Endothelial cell of umbilical vein (primary cell): ENCODE measurements at regions not wholly inside any gene's neighbourhood (a gene's known extent, or its start where the extent isn't known, plus 50 kb on each side); places are given as distances from the start of the nearest gene placed in this dataset.
"Not testable (repeated sequence)": the region's sequence is repeated elsewhere in the genome, so short reads cannot be mapped to it uniquely, and the experiment has no call there.

ENCODE experiments used
- BruUV-seq: library from RNA; stranded (reverse); fragments of 400-500 nt; replicated peaks from 2 replicates; lab custom pipeline; 2021; lab: Mats Ljungman, UMichigan
- CTCF ChIA-PET: fragments of 300-600, 350-600 bp; sonication (Branson Sonifier 250); formaldehyde crosslinking; loops from one replicate; lab custom pipeline; 2021; ENCODE audit warnings: antibody characterized with exemption, inconsistent platforms; lab: Charles Lee
- POLR2A ChIA-PET: fragments of 300-600, 350-600 bp; sonication (Branson Sonifier 250); formaldehyde crosslinking; loops from one replicate; lab custom pipeline; 2021; ENCODE audit warnings: antibody characterized with exemption, inconsistent platforms; lab: Charles Lee
- DNase-seq: peaks from one replicate; pipeline ENCODE4 v3.0.0-alpha.2; 2011; ENCODE audit warnings: low read depth, low spot score
- FAIRE-seq: peaks from 2 replicates; lab custom pipeline; 2011; peaks lifted over from hg19 to GRCh38; lab: Jason Lieb, UNC
- H2AFZ ChIP-seq: 2 replicates; pipeline ENCODE4 v1.6.0; 2012; ENCODE audit warnings: low read depth, low read length, control low read depth, inconsistent platforms
- H3K27ac ChIP-seq: 2 replicates; pipeline ENCODE4 v1.5.1; 2011; ENCODE audit warnings: low read depth, mild to moderate bottlenecking, control low read depth, low read length, moderate library complexity; ENCODE audit not compliant: insufficient read depth
- H3K27me3 ChIP-seq, 2 experiments: 2 replicates each; pipeline versions ENCODE4 v1.6.0 to v1.6.1; 2011; ENCODE audit warnings: low read length in 2 of 2, mixed read lengths in 1 of 2; ENCODE audit not compliant: control insufficient read depth in 2 of 2, insufficient read depth in 2 of 2
- H3K36me3 ChIP-seq, 2 experiments: 2 replicates in 1 of 2; 3 replicates in 1 of 2; pipeline ENCODE4 v1.5.1; 2011; ENCODE audit warnings: low read length in 2 of 2, mild to moderate bottlenecking in 1 of 2, moderate library complexity in 1 of 2; ENCODE audit not compliant: control insufficient read depth in 2 of 2, insufficient read depth in 2 of 2; ENCODE audit errors: extremely low read depth in 1 of 2
- H3K4me1 ChIP-seq: 3 replicates; pipeline ENCODE4 v1.5.1; 2011; ENCODE audit warnings: mild to moderate bottlenecking, low read length; ENCODE audit not compliant: control insufficient read depth, insufficient read depth; ENCODE audit errors: extremely low read depth
- H3K4me2 ChIP-seq: 2 replicates; pipeline ENCODE4 v1.6.1; 2011; ENCODE audit warnings: low read length, control low read depth, mixed read lengths; ENCODE audit not compliant: insufficient read depth
- H3K4me3 ChIP-seq, 3 experiments: fragments of 200-600 bp in 1 of 3; sonication (generic), shearing (Covaris generic) in 1 of 3; replicated peaks in 1 of 3; 2 replicates each; pipeline ENCODE4 v1.5.1; 2011 to 2016; ENCODE audit warnings: control low read depth in 3 of 3, low read length in 3 of 3, mild to moderate bottlenecking in 2 of 3, inconsistent platforms in 1 of 3, low read depth in 1 of 3, moderate library complexity in 1 of 3; ENCODE audit not compliant: insufficient read depth in 1 of 3
- H3K79me2 ChIP-seq: 2 replicates; pipeline ENCODE4 v1.6.0; 2012; ENCODE audit warnings: low read length, inconsistent platforms; ENCODE audit not compliant: control insufficient read depth, insufficient read depth
- H3K9ac ChIP-seq: replicated peaks from 2 replicates; pipeline ENCODE3; 2011; ENCODE audit warnings: low read length, control low read depth; ENCODE audit not compliant: insufficient read depth; ENCODE audit errors: extremely low read depth
- H3K9me1 ChIP-seq: replicated peaks from 3 replicates; pipeline ENCODE4 v1.6.0; 2011; ENCODE audit warnings: mild to moderate bottlenecking, low read length; ENCODE audit not compliant: control insufficient read depth, insufficient read depth; ENCODE audit errors: extremely low read depth
- H3K9me3 ChIP-seq: replicated peaks from 2 replicates; pipeline ENCODE4 v1.5.1; 2012; ENCODE audit warnings: low read length, inconsistent platforms; ENCODE audit not compliant: control insufficient read depth, insufficient read depth
- H4K20me1 ChIP-seq: replicated peaks from 2 replicates; pipeline ENCODE3; 2011; ENCODE audit warnings: mild to moderate bottlenecking, low read length; ENCODE audit not compliant: control insufficient read depth, insufficient read depth; ENCODE audit errors: extremely low read depth
- EZH2 ChIP-seq: IDR thresholded peaks from 2 replicates; pipeline ENCODE4 v1.6.1; 2012; ENCODE audit warnings: borderline replicate concordance, low read depth, mild to moderate bottlenecking, moderate library complexity, low read length, inconsistent platforms; ENCODE audit not compliant: severe bottlenecking
- FOS ChIP-seq: IDR thresholded peaks from 2 replicates; pipeline ENCODE4 v1.6.1; 2011; ENCODE audit warnings: mild to moderate bottlenecking, low read length, moderate library complexity, borderline replicate concordance; ENCODE audit not compliant: insufficient read depth
- GATA2 ChIP-seq: IDR thresholded peaks from 2 replicates; pipeline ENCODE4 v1.7.0; 2011; ENCODE audit warnings: low read depth, mild to moderate bottlenecking, moderate library complexity, mixed read lengths, low read length; ENCODE audit not compliant: insufficient read length, insufficient read depth
- JUN ChIP-seq: IDR thresholded peaks from 2 replicates; pipeline ENCODE4 v1.6.1; 2011; ENCODE audit warnings: borderline replicate concordance, low read depth; ENCODE audit not compliant: insufficient read length, insufficient read depth
- MYC ChIP-seq: IDR thresholded peaks from one replicate; pipeline ENCODE4 v1.6.1; 2011; ENCODE audit warnings: mild to moderate bottlenecking, low read depth, low read length
- POLR2A ChIP-seq: IDR thresholded peaks from 2 replicates; pipeline ENCODE4 v1.6.1; 2012; ENCODE audit warnings: low read depth, mild to moderate bottlenecking, control low read depth, low read length
- POLR2AphosphoS5 ChIP-seq: IDR thresholded peaks from 2 replicates; pipeline ENCODE4 v1.6.1; 2012; ENCODE audit warnings: low read depth, mild to moderate bottlenecking, control low read depth, low read length, moderate library complexity; ENCODE audit not compliant: insufficient read depth
- dilution Hi-C: fragments of 300-500 bp; cut with MboI; formaldehyde crosslinking; loops from one replicate; pipeline ENCODE4 v1.15.0; 2019; ENCODE audit warnings: low sequenced_read_pairs; ENCODE audit not compliant: extremely low pct_ligation_motif_present
- intact Hi-C: fragments of 100-400 bp; cut with micrococcal nuclease; formaldehyde crosslinking; loops from one replicate; pipeline ENCODE4 v1.10.0; 2022
- TF ChIP-seq, protein P1 (sequence below), 2 donors: IDR thresholded peaks; 1 replicate in 1 of 2; 2 replicates in 1 of 2; pipeline ENCODE4 v1.5.1; 2011; ENCODE audit warnings: low read length in 2 of 2, mild to moderate bottlenecking in 2 of 2, moderate library complexity in 2 of 2, control low read depth in 1 of 2, inconsistent platforms in 1 of 2, low read depth in 1 of 2; ENCODE audit not compliant: insufficient read depth in 1 of 2; ENCODE audit errors: extremely low read depth in 1 of 2
- TF ChIP-seq, protein P2 (sequence below): IDR thresholded peaks from 2 replicates; pipeline ENCODE4 v1.6.1; 2011; ENCODE audit not compliant: insufficient read depth, insufficient read length

DNA sequence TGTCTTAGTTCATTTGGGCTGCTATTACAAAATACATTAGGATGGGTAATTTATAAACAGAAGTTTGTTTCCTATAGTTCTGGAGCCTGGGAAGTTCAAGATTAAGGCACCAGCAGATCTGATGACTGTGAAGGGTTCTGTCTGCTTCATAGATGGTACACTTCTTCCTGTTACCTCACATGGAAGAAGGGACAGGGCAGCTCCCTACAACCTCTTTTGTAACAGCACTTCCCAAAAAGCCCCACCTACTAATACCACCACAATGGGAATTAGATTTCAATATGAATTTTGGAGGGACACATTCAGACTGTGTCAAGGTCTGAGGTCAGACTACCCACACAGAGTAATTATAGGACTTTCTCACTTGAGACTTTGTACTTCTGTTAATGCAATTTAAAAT, 260.3 kb downstream of the ARHGAP12 start:
- H4K20me1 ChIP-seq: no peaks in the 10 kb centered on the region
- no peaks in the 10 kb centered on the region for H3K9me1 ChIP-seq
- H3K27me3 ChIP-seq: peaks cover 0 to 5% of the 10 kb centered on the region in 2 experiments
- no peaks in the 10 kb centered on the region for H3K36me3 ChIP-seq
- no peaks in the 10 kb centered on the region for H3K4me1 ChIP-seq
- no peak overlapping the region for H2AFZ ChIP-seq
- no peak for DNase-seq
- no peaks in the 10 kb centered on the region for H3K9me3 ChIP-seq
- no TSS peak for BruUV-seq
- POLR2A ChIA-PET: no interaction called here
- dilution Hi-C loops (no loop called here), intact Hi-C loops (no loop called here)
- no peak overlapping the region for H3K9ac ChIP-seq
- H3K79me2 ChIP-seq: no peaks in the 10 kb centered on the region
- no peak for TF ChIP-seq MYC
- no peak for TF ChIP-seq GATA2
- no peak for TF ChIP-seq EZH2
- TF ChIP-seq, protein P1, sequence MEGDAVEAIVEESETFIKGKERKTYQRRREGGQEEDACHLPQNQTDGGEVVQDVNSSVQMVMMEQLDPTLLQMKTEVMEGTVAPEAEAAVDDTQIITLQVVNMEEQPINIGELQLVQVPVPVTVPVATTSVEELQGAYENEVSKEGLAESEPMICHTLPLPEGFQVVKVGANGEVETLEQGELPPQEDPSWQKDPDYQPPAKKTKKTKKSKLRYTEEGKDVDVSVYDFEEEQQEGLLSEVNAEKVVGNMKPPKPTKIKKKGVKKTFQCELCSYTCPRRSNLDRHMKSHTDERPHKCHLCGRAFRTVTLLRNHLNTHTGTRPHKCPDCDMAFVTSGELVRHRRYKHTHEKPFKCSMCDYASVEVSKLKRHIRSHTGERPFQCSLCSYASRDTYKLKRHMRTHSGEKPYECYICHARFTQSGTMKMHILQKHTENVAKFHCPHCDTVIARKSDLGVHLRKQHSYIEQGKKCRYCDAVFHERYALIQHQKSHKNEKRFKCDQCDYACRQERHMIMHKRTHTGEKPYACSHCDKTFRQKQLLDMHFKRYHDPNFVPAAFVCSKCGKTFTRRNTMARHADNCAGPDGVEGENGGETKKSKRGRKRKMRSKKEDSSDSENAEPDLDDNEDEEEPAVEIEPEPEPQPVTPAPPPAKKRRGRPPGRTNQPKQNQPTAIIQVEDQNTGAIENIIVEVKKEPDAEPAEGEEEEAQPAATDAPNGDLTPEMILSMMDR (IDR thresholded peaks at IDR 0.05; ENCODE audit: extremely low read depth in 1 of 2, insufficient read depth in 1 of 2, low read depth in 1 of 2, low read length in 2 of 2): no peak
- no peak for TF ChIP-seq FOS
- TF ChIP-seq JUN: no peak
- no peak for TF ChIP-seq POLR2AphosphoS5
- no peak for TF ChIP-seq POLR2A
- TF ChIP-seq, protein P2, sequence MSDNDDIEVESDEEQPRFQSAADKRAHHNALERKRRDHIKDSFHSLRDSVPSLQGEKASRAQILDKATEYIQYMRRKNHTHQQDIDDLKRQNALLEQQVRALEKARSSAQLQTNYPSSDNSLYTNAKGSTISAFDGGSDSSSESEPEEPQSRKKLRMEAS: no peak
- FAIRE-seq: no peak
- no peak overlapping the region for H3K4me3 ChIP-seq
- no peak overlapping the region for H3K4me2 ChIP-seq
- CTCF ChIA-PET: no interaction called here
- H3K27ac ChIP-seq: no peak overlapping the region

DNA sequence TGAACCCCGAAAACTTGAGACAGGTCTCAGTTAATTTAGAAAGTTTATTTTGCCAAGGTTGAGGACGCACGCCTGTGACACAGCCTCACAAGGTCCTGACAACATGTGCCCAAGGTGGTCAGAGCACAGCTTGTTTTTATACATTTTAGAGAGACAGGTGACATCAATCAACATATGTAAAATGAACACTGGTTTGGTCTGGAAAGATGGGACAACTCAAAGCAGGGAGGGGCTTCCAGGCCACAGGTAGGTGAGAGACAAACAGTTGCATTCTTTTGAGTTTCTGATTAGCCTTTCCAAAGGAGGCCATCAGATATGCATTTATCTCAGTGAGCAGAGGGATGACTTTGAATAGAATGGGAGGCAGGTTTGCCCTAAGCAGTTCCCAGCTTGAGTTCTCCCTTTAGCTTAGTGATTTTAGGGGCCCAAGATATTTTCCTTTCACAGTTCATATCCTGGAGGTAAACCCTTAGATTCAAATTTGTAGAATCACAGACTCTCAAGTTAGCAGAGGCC, 262.8 kb downstream of the ARHGAP12 start:
- H3K9ac ChIP-seq, H4K20me1 ChIP-seq, DNase-seq, H3K79me2 ChIP-seq, H3K4me3 ChIP-seq, BruUV-seq, H3K27ac ChIP-seq, H3K9me1 ChIP-seq, H3K36me3 ChIP-seq, H3K9me3 ChIP-seq, POLR2A ChIA-PET, dilution Hi-C loops, FAIRE-seq, H3K4me2 ChIP-seq, H3K4me1 ChIP-seq, intact Hi-C loops, H3K27me3 ChIP-seq, H2AFZ ChIP-seq: not testable (repeated sequence)
- CTCF ChIA-PET: interaction anchor here (1.0 to 1.2 kb wide), 2 partner anchors 9 to 13 kb away, joined by 4 read pairs; no protein-coding TSS in a partner anchor
